ENCODE measurements at regions not wholly inside any gene's neighbourhood (a gene's known extent, or its start where the extent isn't known, plus 50 kb on each side); places are given as distances from the start of the nearest gene placed in this dataset.

DNA sequence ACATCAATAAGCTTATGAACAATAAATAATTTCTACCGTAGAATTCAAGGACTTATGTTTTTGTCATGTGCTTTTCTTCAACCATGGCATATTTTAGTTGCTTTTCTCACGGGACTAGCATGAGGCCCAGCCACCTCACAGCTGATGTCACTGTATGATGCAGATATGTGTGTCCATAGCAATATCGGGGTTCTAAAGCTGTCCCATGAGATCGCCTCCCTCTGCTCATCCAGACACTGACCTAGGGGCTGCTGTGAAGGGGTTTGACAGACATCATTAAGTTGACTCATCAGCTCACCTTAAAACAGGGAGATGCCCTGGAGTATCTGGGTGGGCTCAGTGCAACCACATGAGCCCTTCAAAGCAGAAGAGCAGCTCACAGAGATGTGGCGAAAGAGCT, 210.3 kb upstream of the AJAP1 start:
- no peak for DNase-seq
- intact Hi-C loops (cut with DNase I) = no loop called here

DNA sequence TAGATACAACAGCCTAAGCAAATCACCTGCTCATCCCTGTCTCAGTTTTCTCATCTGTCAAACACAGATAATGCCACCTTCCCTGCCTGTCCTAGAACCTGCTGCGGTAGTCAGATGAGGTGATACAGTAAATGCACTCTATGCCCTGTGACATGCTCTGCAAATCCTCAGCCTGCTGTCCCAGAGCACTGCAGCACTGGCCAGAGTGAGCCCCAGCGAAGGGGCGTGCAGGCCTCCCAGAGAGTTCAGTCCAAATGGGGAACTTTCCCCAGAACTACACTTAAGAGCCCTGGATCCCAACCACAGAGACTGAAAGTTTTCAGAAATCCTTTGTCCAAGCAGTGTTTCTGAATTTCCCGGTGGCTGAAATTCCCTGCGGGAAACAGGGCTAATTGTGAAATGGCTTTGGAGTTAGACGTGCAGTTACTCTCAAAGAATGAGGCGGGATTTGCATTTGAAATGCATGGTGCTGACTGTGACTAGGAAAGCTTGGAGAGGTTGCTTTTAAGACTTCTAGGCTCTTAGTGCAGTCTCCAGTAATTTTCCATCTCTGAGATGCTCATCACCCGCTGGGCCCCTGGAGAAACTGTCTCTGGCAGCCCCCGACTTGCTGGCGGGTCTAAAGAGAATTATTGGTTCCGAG, 206.5 kb upstream of the AJAP1 start:
- intact Hi-C loops (cut with DNase I) = no loop called here
- DNase-seq = peak in 4 of 42 donors; percentile 13 to 41 (median 18)

DNA sequence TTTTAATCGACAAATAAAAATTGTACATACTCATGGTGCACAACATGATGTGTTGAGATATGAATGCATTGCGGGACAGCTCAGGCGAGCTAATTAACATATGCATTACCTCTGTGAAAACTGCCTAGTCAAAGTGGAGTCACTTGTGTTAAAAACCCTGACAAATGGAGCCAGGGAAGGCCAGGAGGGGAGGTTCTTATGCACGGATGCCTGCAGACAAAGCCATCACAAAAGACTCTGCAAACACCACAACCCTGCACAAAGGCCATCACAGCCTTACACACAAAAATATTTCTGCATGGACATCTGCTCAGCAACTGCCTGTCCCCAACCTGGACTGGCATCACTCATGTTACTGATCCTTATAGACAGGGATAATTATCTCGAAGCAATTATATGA, 204.4 kb upstream of the AJAP1 start:
- intact Hi-C loops (cut with DNase I) = no loop called here
- no peak for DNase-seq

DNA sequence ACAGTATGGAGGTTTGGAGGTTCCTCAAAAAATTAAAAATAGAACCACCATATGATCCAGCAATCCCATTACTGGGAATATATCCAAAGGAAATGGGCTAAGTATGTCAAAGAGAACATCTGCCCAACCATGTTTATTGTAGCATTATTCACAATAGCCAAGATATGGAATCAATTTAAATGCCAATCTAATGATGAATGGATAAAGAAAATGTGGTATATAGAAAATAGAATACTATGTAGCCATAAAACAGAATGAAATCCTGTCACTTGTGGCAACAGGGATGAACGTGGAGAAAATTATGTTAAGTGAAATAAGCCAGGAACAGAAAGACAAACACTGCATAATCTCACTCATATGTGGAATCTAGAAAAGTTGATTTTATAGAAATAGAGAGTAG, 201.7 kb upstream of the AJAP1 start:
- no peak for DNase-seq
- intact Hi-C loops (cut with DNase I) = no loop called here

DNA sequence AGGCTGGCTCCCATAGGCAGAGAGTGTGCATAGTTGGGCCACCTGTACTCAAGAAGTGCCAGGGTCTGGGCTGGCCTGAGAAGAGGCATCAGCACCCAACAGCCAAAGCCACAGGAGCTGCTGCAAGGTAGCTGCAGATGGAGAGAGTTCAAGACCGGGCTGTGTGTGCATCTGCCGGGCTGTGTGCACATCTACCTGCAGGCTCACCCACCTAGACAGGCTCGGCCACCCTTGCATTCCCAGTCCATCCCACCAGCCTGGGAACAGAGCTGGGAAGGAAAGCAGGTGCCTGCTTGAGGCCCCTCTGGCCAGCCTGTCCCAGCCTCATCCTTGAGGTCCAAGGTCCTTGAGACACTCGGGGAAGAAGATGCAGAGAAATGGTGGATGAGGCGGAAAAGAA, 194.4 kb upstream of the AJAP1 start:
- intact Hi-C loops (cut with DNase I) = no loop called here
- no peak for DNase-seq

DNA sequence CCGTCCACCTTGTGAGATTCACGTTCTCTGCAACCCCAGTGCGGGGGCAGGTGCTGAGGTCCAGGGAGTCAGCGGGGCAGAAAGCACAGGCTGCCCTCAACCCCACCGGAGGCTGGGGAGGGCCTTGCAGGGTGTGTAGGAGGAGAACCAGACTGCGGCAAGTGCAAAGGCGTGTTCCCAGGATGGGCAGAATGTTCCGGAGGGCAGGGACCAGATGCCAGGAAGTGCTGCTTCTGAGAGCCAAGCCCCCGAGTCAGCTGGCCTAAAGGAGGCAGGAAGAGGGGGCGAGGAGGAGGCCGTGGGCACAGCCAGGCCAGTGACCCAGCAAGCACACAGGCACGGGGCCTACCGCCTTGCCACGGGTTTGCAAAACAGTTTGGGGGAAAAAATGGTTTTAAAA, 193.8 kb upstream of the AJAP1 start:
- no peak for DNase-seq
- intact Hi-C loops (cut with DNase I) = no loop called here

DNA sequence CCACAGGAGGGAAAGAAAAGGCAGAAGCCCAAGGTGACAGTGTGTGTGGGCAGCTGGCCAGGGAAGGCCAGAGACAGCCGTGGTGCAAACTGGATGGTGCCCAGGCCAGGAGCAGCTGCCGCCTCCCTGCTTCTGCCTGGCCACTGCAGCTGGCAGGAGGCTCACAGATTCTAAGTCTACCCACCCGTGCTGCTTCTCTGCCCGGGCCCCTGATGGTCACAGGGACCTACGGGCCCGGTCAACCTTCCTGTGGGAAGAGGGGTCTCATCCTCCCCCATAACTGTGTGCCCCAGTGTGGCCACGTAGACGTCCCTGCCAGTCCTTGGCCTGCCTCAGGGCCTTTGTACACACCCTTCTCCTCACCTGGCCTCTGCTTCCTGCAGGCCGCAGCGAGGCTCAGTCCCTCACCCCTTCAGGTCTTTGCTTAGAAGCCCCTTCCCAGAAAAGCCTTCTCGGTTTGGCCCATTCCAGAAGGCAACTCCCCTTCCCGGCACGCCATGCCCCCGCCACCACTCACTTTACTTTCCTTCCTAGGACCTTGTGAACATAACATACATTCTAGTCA, 192.6 kb upstream of the AJAP1 start:
- intact Hi-C loops (cut with DNase I) = no loop called here
- peak in 1 of 42 donors; percentile 13 for DNase-seq

DNA sequence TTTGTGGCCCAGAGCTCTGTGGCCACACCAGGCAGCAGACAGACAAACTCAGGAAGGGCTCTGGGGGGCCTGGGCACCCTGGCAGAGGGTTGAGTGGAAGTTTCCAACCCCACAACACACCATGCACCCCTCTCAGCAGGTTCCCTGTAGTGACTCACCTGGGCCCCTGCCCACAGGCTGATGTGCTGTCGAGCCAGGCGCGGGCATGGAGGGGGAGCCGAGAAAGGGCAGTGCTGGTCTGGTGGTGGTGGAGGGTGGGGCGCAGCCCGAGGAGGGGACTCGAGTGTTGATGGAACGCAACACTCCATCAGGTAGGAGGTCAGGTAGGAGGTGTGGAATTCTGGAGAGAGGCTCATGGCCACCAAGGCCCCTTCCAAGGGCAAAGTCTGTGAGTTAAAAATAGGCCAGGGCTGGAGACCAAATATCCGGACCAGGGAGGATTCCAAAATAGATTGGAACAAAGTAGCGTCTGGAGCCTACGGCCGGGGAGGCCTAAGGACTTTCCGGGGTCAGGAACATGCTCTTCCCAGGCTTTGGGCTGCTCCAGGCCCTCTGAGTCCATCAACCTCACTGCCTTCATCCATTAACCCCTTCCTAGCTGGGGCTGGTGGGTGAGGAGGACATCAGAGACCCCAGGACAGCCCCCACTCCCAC, 191.5 kb upstream of the AJAP1 start:
- peak in 1 of 42 donors; percentile 25 for DNase-seq
- intact Hi-C loops (cut with DNase I) = no loop called here

DNA sequence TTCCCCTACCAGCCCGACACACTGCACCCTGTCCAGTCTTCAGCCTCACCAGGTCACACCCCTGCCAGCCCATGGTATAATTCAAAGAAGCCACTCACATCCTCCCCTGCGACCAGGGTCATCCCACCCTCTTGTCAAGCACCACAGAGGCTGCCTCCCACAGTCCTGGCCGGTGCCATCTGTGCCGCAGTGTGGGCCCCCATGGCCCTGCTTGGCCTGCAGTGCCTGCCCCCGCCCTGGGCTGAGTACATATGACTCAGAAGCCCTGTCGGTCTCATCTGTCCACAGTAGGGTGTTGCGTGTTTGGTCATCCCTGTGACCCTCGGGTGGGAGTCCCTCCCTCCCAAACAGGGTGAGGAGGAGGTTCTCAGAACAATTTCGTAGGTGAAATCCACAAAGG, 190.8 kb upstream of the AJAP1 start:
- no peak for DNase-seq
- intact Hi-C loops (cut with DNase I) = no loop called here

DNA sequence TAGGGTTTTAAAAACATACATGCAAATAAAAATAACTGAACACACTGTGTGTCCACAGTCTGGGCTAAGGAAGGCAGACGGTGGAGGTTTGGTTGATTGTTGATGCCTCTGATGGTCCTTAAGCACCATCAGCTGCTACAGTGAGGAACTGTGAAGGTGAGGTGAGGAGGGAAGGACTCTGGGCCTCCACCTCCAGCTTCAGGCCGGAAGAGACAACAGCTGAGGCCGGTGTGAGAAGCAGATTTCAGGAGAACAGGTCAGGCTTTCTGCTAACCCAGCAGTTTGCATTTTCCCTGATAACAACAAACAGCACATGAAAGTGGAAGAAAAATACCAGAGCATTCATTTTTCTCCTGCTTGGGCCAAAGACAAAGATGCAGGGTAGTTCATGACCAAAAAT, 189.9 kb upstream of the AJAP1 start:
- intact Hi-C loops (cut with DNase I) = no loop called here
- no peak for DNase-seq

DNA sequence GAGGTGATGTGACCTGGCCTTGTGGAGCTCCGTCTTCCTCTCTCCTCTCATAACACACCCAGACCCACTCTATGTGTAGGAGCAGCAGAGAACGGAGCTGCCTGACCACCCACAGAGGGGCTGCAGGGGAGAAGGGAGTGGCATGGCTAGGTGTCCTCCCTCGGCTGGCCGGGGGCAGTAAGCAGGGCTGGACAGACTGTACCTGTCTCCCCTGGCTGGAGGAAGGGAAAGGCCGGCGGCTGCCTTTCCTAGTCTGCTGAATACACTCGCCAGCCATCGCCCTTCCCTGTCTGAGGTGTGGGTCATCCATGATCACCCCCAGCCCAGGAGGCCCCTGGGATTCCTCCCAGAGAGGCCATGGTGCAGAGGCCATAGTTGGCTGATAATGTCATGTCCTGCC, 187.2 kb upstream of the AJAP1 start:
- intact Hi-C loops (cut with DNase I) = no loop called here
- no peak for DNase-seq

DNA sequence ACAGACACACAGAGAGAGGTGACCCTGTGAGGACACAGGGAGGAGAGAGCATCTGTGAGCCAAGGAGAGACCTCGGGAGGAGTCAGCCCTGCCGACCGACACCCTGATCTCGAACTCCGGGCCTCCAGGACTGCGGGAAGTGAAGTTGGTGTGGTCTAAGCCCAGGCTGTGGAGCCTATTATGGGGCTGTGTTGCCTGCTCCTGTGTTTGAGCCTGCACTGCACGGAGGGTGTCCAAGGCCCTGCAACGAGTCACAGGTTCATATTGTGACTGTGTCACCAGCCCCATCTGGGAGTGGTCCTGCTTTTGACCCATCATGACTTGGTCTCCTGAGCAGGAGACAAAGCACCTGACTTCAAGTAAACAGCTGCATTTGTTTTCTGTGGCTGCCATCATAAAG, 186.0 kb upstream of the AJAP1 start:
- peak in 2 of 42 donors; percentile 7 to 19 for DNase-seq
- intact Hi-C loops (cut with DNase I) = no loop called here

DNA sequence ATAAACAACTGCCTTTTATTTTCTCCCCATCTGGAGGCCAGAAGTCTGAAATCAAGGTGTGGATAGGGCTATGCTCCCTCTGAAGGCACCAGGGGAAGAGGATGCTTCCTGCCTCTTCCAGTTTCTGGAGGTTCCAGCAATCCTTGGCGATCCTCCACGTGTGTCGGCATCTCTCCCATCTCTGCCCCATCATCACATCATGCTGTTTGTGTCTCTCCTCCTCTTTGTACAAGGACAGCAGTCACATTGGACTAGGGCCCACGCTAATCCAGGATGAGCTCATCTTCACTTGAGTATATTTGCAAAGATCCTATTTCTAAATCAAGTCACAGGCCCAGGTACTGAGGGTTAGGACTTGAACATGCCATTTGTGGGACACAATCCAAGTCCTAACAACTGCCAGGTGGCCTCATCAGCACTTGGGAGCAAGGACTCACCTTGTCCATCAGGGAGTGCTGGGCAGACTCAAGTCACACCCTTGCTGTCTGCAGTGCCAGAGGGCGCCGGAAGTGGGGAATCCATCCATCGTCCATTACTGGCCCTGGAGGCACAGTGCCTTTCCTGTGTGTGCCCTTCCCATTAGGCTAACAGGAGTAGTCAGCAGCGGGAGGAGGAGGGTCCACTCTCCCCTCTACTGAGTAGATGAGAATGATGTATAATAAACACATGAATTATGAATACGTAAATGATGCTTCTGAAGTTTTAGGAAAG, 185.4 kb upstream of the AJAP1 start:
- DNase-seq = peak in 2 of 42 donors; percentile 7 to 34
- intact Hi-C loops (cut with DNase I) = no loop called here

DNA sequence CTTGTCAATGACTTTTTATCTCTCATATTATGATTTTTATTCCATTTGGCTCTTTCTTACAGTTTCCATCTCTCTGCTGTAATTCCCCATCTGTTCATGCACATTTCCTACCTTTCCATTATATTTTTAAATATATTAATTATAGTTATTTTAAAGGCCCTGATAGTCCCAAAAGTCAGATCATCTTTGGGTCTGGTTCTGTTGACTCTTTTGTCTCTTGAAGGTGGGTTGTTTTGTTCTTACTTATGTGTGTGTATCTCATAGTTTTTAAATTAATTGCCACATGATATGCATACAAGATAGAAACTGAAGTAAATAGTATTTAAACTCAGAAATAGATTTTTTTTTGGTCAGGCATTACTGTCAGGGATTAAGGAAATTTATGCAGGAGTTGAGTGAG, 178.0 kb upstream of the AJAP1 start:
- intact Hi-C loops (cut with DNase I) = no loop called here
- DNase-seq = no peak

DNA sequence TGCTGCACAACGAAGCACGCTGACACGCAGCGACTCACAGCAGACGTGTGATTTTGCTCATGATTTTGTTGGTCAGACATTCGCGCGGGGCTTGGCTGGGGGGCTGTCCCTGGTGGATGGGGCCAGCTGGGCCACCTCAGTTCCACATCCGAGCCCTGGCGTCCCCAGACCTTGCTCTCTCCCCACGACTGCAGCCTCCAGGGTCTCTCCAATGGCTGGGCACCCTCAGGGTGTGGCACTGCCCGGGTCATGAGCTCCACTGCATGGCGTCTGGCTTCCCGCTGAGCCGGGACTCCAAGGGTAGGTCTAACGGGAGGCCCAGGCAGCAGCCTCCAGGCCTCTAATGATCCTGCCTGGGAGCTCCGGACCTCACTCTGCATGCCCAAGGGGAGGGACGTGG, 173.0 kb upstream of the AJAP1 start:
- intact Hi-C loops (cut with DNase I) = no loop called here
- no peak for DNase-seq

DNA sequence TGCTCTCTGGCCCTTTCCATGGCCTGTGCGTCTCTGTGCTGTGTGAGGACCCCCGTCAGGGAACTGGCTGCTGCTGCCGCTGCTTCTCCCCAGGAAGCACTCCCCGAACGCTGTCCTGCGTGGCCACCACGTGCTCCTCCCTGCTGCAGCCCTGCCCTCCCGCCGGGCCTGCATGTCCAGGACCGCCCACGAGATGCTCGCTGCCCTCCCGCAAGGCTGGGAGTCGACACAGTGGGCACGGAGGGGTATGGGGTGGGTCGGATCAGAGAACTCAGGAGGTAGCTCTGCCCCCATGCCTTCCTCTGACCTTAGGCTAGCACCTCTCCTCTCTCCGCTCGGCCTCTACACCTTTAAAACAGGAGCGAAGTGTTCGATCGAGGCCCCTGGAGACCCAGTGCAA, 171.9 kb upstream of the AJAP1 start:
- intact Hi-C loops (cut with DNase I) = no loop called here

DNA sequence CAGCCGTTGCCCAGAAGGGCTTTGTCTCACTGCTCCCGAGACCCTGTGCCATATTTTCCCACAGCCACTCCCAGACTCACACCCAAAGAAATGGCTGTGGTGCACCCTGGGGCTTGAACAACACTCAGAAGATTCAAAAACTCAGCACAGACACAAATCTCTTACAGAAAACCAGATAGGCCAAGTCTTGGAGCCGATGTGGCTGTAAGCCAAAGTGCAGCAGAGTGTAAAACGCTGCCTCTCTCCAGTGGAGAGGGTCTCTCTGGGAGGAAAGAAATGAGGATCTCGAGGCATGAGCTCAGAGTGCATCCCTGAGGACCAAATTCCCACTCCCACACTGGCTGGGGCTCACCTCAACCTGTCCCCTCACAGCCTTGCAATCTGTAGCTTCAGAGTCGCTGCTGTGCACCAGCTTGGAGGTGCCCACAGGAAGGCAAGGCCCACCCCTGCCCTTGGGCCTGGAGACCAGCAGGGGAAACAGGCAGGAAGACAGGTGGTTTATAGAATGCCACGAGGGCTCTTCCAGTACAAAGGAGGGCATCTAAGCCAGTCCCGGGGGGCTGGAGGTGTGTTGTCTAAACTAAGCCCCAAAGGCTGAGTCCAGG, 171.3 kb upstream of the AJAP1 start:
- intact Hi-C loops (cut with DNase I) = no loop called here
- DNase-seq = no peak

More for the DNA sequence above, 171.9 kb upstream of the AJAP1 start:
- DNase-seq = no peak

DNA sequence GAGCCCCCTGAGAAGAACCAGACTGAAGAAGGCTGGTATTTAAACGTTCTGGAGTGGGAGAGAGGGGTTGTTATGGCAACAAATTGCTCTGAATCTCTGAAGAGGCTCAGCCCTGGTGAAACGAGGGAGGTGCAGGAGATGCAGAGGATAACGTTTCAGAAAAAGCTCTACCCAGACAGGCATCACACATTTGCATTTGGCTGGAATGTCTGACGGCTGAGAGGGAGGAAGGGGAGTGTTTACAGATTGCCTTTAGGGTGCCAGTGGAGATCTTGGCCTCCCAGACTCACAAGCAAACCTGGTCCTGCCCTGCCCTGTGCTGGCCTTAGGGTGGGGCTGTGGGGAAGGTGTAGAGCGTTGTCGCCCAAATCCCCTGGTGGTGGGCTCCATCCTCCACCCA, 169.0 kb upstream of the AJAP1 start:
- peak in 31 of 42 donors; percentile 8 to 87 (median 47) for DNase-seq
- intact Hi-C loops (cut with DNase I) = no loop called here

DNA sequence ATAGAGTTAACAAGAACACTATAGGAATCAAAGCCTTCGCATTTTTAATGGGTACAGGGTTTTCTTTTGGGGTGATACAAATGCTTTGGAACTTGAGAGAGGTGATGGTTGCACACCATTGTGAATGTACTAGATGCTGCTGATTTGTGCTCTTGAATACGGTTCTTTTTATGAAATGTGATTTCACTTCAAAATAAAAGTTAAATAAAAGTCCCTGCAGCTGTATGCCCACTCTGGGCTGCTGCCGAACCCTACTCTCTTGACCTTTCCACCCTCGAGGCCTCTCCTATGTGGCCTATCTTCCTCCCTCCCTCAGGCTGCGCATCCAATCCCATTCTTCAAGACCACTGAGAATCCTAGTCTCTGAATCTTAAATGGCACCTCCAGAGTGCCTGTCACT, 168.5 kb upstream of the AJAP1 start:
- intact Hi-C loops (cut with DNase I) = no loop called here
- DNase-seq = no peak

Data from head of caudate nucleus (tissue), 42 donors.